H1 (cell line): ENCODE measurements at regions not wholly inside any gene's neighbourhood (a gene's known extent, or its start where the extent isn't known, plus 50 kb on each side); places are given as distances from the start of the nearest gene placed in this dataset.
"Not testable (repeated sequence)": the region's sequence is repeated elsewhere in the genome, so short reads cannot be mapped to it uniquely, and the experiment has no call there.

ENCODE experiments used
- CTCF ChIA-PET: fragments of 300-600 bp; sonication (Branson Sonifier 250); formaldehyde crosslinking; loops from one replicate; lab custom pipeline; 2021; ENCODE audit not compliant: partially characterized antibody; lab: Charles Lee
- POLR2A ChIA-PET: fragments of 300-600 bp; sonication (Branson Sonifier 250); formaldehyde crosslinking; loops from one replicate; lab custom pipeline; 2021; ENCODE audit warnings: inconsistent platforms; ENCODE audit not compliant: partially characterized antibody; lab: Charles Lee
- DNase-seq, 2 experiments: peaks; one replicate each; pipeline versions ENCODE4 v3.0.0 to v3.0.0-alpha.2; 2010 to 2022; ENCODE audit warnings: low spot score in 2 of 2, low read depth in 1 of 2, mixed read lengths in 1 of 2
- FAIRE-seq: peaks from 2 replicates; lab custom pipeline; 2011; peaks lifted over from hg19 to GRCh38; lab: Jason Lieb, UNC
- H2AFZ ChIP-seq: 2 replicates; pipeline ENCODE4 v1.8.1; 2012; ENCODE audit warnings: low read length, inconsistent platforms
- H2AK5ac ChIP-seq: 2 replicates; pipeline ENCODE4 v1.6.1; 2013; ENCODE audit warnings: low read depth, low read length
- H2BK120ac ChIP-seq: replicated peaks from 2 replicates; pipeline ENCODE3; 2013; ENCODE audit warnings: low read depth, low read length, inconsistent platforms
- H2BK12ac ChIP-seq: 2 replicates; pipeline ENCODE4 v1.6.1; 2013; ENCODE audit warnings: low read depth, low read length
- H2BK15ac ChIP-seq: 2 replicates; pipeline ENCODE4 v1.6.1; 2013; ENCODE audit warnings: low read length
- H2BK20ac ChIP-seq: 2 replicates; pipeline ENCODE4 v1.6.1; 2013; ENCODE audit warnings: low read length
- H2BK5ac ChIP-seq: 2 replicates; pipeline ENCODE4 v1.6.1; 2013; ENCODE audit warnings: low read depth, low read length
- H3K14ac ChIP-seq: 2 replicates; pipeline ENCODE4 v1.6.1; 2013; ENCODE audit warnings: inconsistent platforms; ENCODE audit not compliant: insufficient read length
- H3K18ac ChIP-seq: 2 replicates; pipeline ENCODE4 v1.6.1; 2013; ENCODE audit warnings: low read length; ENCODE audit errors: extremely low read depth
- H3K23ac ChIP-seq: 2 replicates; pipeline ENCODE4 v1.6.1; 2013; ENCODE audit warnings: inconsistent platforms; ENCODE audit not compliant: insufficient read length
- H3K23me2 ChIP-seq: 2 replicates; pipeline ENCODE4 v1.6.1; 2013; ENCODE audit warnings: low read depth, low read length
- H3K27ac ChIP-seq: 2 replicates; pipeline ENCODE4 v1.6.1; 2011; ENCODE audit warnings: low read depth, low read length, inconsistent platforms
- H3K27me3 ChIP-seq, 4 experiments: replicated peaks in 1 of 4; 1 replicate in 1 of 4; 2 replicates in 3 of 4; pipeline versions ENCODE4 v1.6.1 to v1.8.1; 2011 to 2013; ENCODE audit warnings: low read length in 3 of 4, mild to moderate bottlenecking in 3 of 4, inconsistent platforms in 2 of 4, mixed read lengths in 2 of 4, moderate library complexity in 1 of 4; ENCODE audit not compliant: control insufficient read depth in 3 of 4, insufficient read depth in 3 of 4; ENCODE audit errors: extremely low read depth in 1 of 4
- H3K36me3 ChIP-seq, 4 experiments: 2 replicates each; pipeline versions ENCODE4 v1.6.1 to v1.8.1; 2011 to 2013; ENCODE audit warnings: mild to moderate bottlenecking in 4 of 4, low read length in 3 of 4, moderate library complexity in 2 of 4, control low read depth in 1 of 4, inconsistent platforms in 1 of 4; ENCODE audit not compliant: insufficient read depth in 4 of 4, control insufficient read depth in 2 of 4
- H3K4ac ChIP-seq: replicated peaks from 2 replicates; pipeline ENCODE3; 2013; ENCODE audit warnings: low read length, low read depth, mixed read lengths, inconsistent platforms; ENCODE audit not compliant: insufficient read length
- H3K4me1 ChIP-seq, 4 experiments: replicated peaks in 1 of 4; 1 replicate in 1 of 4; 2 replicates in 3 of 4; pipeline versions ENCODE4 v1.6.1 to v1.8.1; 2011 to 2013; ENCODE audit warnings: low read length in 3 of 4, inconsistent platforms in 2 of 4, mixed read lengths in 1 of 4; ENCODE audit not compliant: insufficient read depth in 4 of 4, control insufficient read depth in 3 of 4
- H3K4me2 ChIP-seq, 2 experiments: 2 replicates each; pipeline versions ENCODE4 v1.6.1 to v1.8.1; 2011 to 2013; ENCODE audit warnings: low read depth in 2 of 2, low read length in 2 of 2, control low read depth in 1 of 2, inconsistent platforms in 1 of 2, mild to moderate bottlenecking in 1 of 2; ENCODE audit not compliant: insufficient read depth in 1 of 2
- H3K4me3 ChIP-seq, 4 experiments: fragments of 200-600, 300-600 bp in 1 of 4; sonication (generic), shearing (Covaris generic), sonication (Bioruptor Twin) in 1 of 4; 2 replicates each; pipeline versions ENCODE4 v1.5.1 to v1.8.1; 2011 to 2016; ENCODE audit warnings: low read length in 4 of 4, low read depth in 3 of 4, control low read depth in 2 of 4, inconsistent platforms in 2 of 4, mild to moderate bottlenecking in 2 of 4, mixed read lengths in 1 of 4, moderate library complexity in 1 of 4; ENCODE audit not compliant: insufficient read depth in 2 of 4; ENCODE audit errors: extremely low read depth in 1 of 4
- H3K56ac ChIP-seq: replicated peaks from 2 replicates; pipeline ENCODE3; 2013; ENCODE audit warnings: low read depth, mild to moderate bottlenecking, mixed read lengths, low read length, inconsistent platforms; ENCODE audit not compliant: insufficient read length
- H3K79me1 ChIP-seq: 2 replicates; pipeline ENCODE4 v1.6.1; 2013; ENCODE audit warnings: low read depth, low read length, control low read depth
- H3K79me2 ChIP-seq, 2 experiments: 2 replicates each; pipeline versions ENCODE4 v1.6.1 to v1.8.1; 2012 to 2013; ENCODE audit warnings: low read length in 2 of 2, mild to moderate bottlenecking in 2 of 2, inconsistent platforms in 1 of 2; ENCODE audit not compliant: insufficient read depth in 2 of 2, control insufficient read depth in 1 of 2
- H3K9ac ChIP-seq, 4 experiments: replicated peaks in 1 of 4; 1 replicate in 1 of 4; 2 replicates in 3 of 4; pipeline versions ENCODE4 v1.6.1 to v1.8.1; 2011 to 2013; ENCODE audit warnings: low read depth in 3 of 4, low read length in 3 of 4, control low read depth in 2 of 4, mild to moderate bottlenecking in 2 of 4, moderate library complexity in 2 of 4, inconsistent platforms in 1 of 4; ENCODE audit errors: extremely low read depth in 1 of 4
- H3K9me3 ChIP-seq, 2 experiments: 2 replicates each; pipeline versions ENCODE4 v1.6.1 to v1.8.1; 2012 to 2013; ENCODE audit warnings: mild to moderate bottlenecking in 2 of 2, moderate library complexity in 2 of 2, control low read depth in 1 of 2, inconsistent platforms in 1 of 2, low read depth in 1 of 2, low read length in 1 of 2, mixed read lengths in 1 of 2; ENCODE audit not compliant: insufficient read depth in 2 of 2
- H4K20me1 ChIP-seq, 2 experiments: replicated peaks in 1 of 2; 2 replicates each; pipeline versions ENCODE3 to v1.8.1; 2011 to 2013; ENCODE audit warnings: inconsistent platforms in 2 of 2, low read length in 2 of 2, mild to moderate bottlenecking in 1 of 2; ENCODE audit not compliant: insufficient read depth in 2 of 2, control insufficient read depth in 1 of 2
- H4K5ac ChIP-seq: 2 replicates; pipeline ENCODE4 v1.6.1; 2013; ENCODE audit warnings: low read length, low read depth, mixed read lengths, inconsistent platforms; ENCODE audit not compliant: insufficient read length
- H4K8ac ChIP-seq: 2 replicates; pipeline ENCODE4 v1.8.0; 2013; ENCODE audit warnings: mild to moderate bottlenecking, moderate library complexity, low read length, inconsistent platforms; ENCODE audit not compliant: insufficient read depth; ENCODE audit errors: extremely low read depth
- H4K91ac ChIP-seq: replicated peaks from 2 replicates; pipeline ENCODE3; 2013; ENCODE audit warnings: low read length, mixed read lengths, inconsistent platforms; ENCODE audit not compliant: insufficient read length
- WGBS, 2 experiments: shearing (Covaris generic) in 1 of 2; methylation state at CpG; one replicate each; pipeline versions ENCODE4 v1.1.6 to v1.1.7; 2013 to 2015; ENCODE audit warnings: low lambda C conversion rate in 2 of 2, mixed read lengths in 2 of 2, inconsistent platforms in 1 of 2, low coverage in 1 of 2, missing lambda C conversion rate in 1 of 2; ENCODE audit not compliant: insufficient replicate concordance in 2 of 2, insufficient coverage in 1 of 2, insufficient read length in 1 of 2; ENCODE audit errors: extremely low coverage in 1 of 2, missing lambda C conversion rate in 1 of 2; 5-methylcytosine and 5-hydroxymethylcytosine counted together

GRCh38 chr7:32663805-32664211, 168.5 kb downstream of the AVL9 start:
- DNase-seq, FAIRE-seq, H2BK15ac ChIP-seq, H3K9me3 ChIP-seq, H3K9ac ChIP-seq, H3K79me2 ChIP-seq, H4K91ac ChIP-seq, H3K79me1 ChIP-seq, H3K18ac ChIP-seq, H3K4ac ChIP-seq, CTCF ChIA-PET, H3K23me2 ChIP-seq, H2AFZ ChIP-seq, H3K27me3 ChIP-seq, H3K4me2 ChIP-seq, H3K36me3 ChIP-seq, H3K27ac ChIP-seq, H2AK5ac ChIP-seq, H4K5ac ChIP-seq, H4K8ac ChIP-seq, H2BK5ac ChIP-seq, H2BK120ac ChIP-seq, POLR2A ChIA-PET, H3K23ac ChIP-seq, H3K4me1 ChIP-seq, H3K4me3 ChIP-seq, H2BK12ac ChIP-seq, H2BK20ac ChIP-seq, H3K14ac ChIP-seq, H3K56ac ChIP-seq, H4K20me1 ChIP-seq: not testable (repeated sequence)
- WGBS, 2 experiments: 59% methylated on average over 5 of the region's 5 CpGs; no CpG with 5 or more reads in 1 of the 2 experiments

- H3K9me3 ChIP-seq, H3K36me3 ChIP-seq, H2BK5ac ChIP-seq, FAIRE-seq, CTCF ChIA-PET, H3K56ac ChIP-seq, POLR2A ChIA-PET, H3K4ac ChIP-seq, H3K4me1 ChIP-seq, H3K79me2 ChIP-seq, H3K9ac ChIP-seq, H3K79me1 ChIP-seq, H4K20me1 ChIP-seq, H4K5ac ChIP-seq, H4K91ac ChIP-seq, H3K23me2 ChIP-seq, H3K27me3 ChIP-seq, H3K18ac ChIP-seq, H3K4me2 ChIP-seq, H3K23ac ChIP-seq, H2BK12ac ChIP-seq, H3K4me3 ChIP-seq, H3K27ac ChIP-seq, H2AFZ ChIP-seq, H4K8ac ChIP-seq, DNase-seq, H2BK120ac ChIP-seq, H2AK5ac ChIP-seq, H2BK20ac ChIP-seq, H3K14ac ChIP-seq, H2BK15ac ChIP-seq: not testable (repeated sequence)
- WGBS, 2 experiments: 76% methylated on average over 4 of the region's 4 CpGs; no CpG with 5 or more reads in 1 of the 2 experiments
These were observed 167.2 kb downstream of the AVL9 start for GRCh38 chr7:32662509-32662908.
